ENCODE measurements at regions not wholly inside any gene's neighbourhood (a gene's known extent, or its start where the extent isn't known, plus 50 kb on each side); places are given as distances from the start of the nearest gene placed in this dataset.
"Not testable (repeated sequence)": the region's sequence is repeated elsewhere in the genome, so short reads cannot be mapped to it uniquely, and the experiment has no call there.

DNA sequence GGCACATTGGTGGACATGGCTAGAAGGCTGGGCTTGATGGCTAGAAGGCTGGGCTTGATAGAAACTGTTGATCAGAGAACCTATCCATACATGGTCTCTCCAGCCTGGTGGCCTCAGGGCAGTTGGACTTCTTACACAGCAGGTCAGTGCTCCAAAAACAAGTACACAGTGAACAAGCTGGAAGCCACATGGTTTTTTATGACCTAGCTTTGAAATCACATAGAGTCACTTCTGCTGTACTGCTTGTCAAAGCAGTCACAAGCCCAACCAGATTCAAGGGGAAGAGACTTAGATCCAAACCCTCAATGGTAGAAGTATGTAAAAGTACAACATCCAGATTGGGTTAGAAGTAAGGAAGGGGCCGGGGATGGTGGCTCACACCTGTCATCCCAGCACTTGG is 89.4 kb upstream of the HES1 start:
- Mint-ChIP-seq H3K36me3 (ENCODE audit: insufficient read depth in 2 of 2) (peaks cover 8% of the 10 kb centered on the region in 2 donors), H3K4me1 (ENCODE audit: low read depth) (peaks cover 5% of the 10 kb centered on the region), H3K27ac (no peak overlapping the region), H3K9me3 (peaks cover 8 to 9% of the 10 kb centered on the region in 2 donors), H3K4me3 (no peak overlapping the region), H3K27me3 (ENCODE audit: low read depth) (peaks cover 5% of the 10 kb centered on the region)
- ATAC-seq (replicated peaks in 1 of 2): no peak
- DNase-seq: no peak

DNA sequence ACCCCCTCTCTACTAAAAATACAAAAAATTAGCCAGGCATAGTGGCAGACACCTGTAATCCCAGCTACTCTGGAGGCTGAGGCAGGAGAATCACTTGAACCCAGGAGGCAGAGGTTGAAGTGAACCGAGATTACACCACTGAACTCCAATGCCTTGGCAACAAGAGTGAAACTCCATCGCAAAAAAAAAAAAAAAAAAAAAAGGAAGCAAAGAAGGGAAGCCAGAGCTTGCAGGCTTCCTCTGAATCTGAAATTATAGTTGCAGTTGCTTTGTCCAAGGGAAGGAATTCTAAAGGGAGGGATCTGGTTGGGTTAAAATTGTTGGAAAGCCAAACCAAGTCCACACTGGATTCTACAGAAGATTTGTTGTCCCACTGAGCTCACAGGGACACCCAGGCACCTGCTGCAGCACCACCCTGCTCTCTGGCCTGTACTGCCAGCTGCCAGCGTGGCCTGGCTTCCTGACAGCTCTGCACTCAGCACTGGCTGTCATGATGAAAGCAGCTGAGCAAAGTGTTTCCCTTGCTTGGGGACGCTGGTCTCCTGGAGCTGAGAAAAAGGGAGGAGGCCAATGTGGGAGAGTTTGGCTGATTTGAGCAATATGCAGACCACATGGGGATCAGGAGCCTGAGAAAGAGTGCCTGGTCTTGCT is 88.8 kb upstream of the HES1 start:
- H3K27ac Mint-ChIP-seq: no peak overlapping the region
- H3K4me1 Mint-ChIP-seq (ENCODE audit: low read depth): peaks cover 5% of the 10 kb centered on the region
- DNase-seq: no peak
- H3K36me3 Mint-ChIP-seq (ENCODE audit: insufficient read depth in 2 of 2): peaks cover 11 to 12% of the 10 kb centered on the region in 2 donors
- H3K4me3 Mint-ChIP-seq: no peak overlapping the region
- peaks cover 11 to 12% of the 10 kb centered on the region in 2 donors for H3K9me3 Mint-ChIP-seq
- peak in 1 of 2 donors; percentile 38 for ATAC-seq (replicated peaks in 1 of 2)
- H3K27me3 Mint-ChIP-seq (ENCODE audit: low read depth): peaks cover 11% of the 10 kb centered on the region

GRCh38 chr3:194049394-194049793 is 86.6 kb upstream of the HES1 start:
- DNase-seq: no peak
- no peak for ATAC-seq (replicated peaks in 1 of 2)
- Mint-ChIP-seq H3K36me3 (ENCODE audit: insufficient read depth in 2 of 2) (peaks cover 13 to 15% of the 10 kb centered on the region in 2 donors), H3K4me1 (ENCODE audit: low read depth) (peaks cover 5% of the 10 kb centered on the region), H3K9me3 (peaks cover 11 to 12% of the 10 kb centered on the region in 2 donors), H3K27me3 (ENCODE audit: low read depth) (peaks cover 12% of the 10 kb centered on the region), H3K4me3 (no peak overlapping the region), H3K27ac (no peak overlapping the region)

GRCh38 chr3:194050782-194051320 is 85.1 kb upstream of the HES1 start:
- peaks cover 12% of the 10 kb centered on the region for H3K27me3 Mint-ChIP-seq (ENCODE audit: low read depth)
- peaks cover 11 to 12% of the 10 kb centered on the region in 2 donors for H3K9me3 Mint-ChIP-seq
- DNase-seq (no peak), ATAC-seq (replicated peaks in 1 of 2) (no peak)
- H3K4me1 Mint-ChIP-seq (ENCODE audit: low read depth): no peaks in the 10 kb centered on the region
- H3K27ac Mint-ChIP-seq: no peak overlapping the region
- H3K4me3 Mint-ChIP-seq: no peak overlapping the region
- H3K36me3 Mint-ChIP-seq (ENCODE audit: insufficient read depth in 2 of 2): peaks cover 13 to 15% of the 10 kb centered on the region in 2 donors

GRCh38 chr3:194051366-194052149 is 84.4 kb upstream of the HES1 start:
- DNase-seq (no peak), ATAC-seq (replicated peaks in 1 of 2) (no peak)
- no peak overlapping the region for H3K27ac Mint-ChIP-seq
- peaks cover 4% of the 10 kb centered on the region for H3K4me1 Mint-ChIP-seq (ENCODE audit: low read depth)
- H3K36me3 Mint-ChIP-seq (ENCODE audit: insufficient read depth in 2 of 2): peaks cover 13 to 15% of the 10 kb centered on the region in 2 donors
- H3K9me3 Mint-ChIP-seq: peaks cover 11 to 12% of the 10 kb centered on the region in 2 donors
- H3K4me3 Mint-ChIP-seq: no peak overlapping the region
- peaks cover 12% of the 10 kb centered on the region for H3K27me3 Mint-ChIP-seq (ENCODE audit: low read depth)

DNA sequence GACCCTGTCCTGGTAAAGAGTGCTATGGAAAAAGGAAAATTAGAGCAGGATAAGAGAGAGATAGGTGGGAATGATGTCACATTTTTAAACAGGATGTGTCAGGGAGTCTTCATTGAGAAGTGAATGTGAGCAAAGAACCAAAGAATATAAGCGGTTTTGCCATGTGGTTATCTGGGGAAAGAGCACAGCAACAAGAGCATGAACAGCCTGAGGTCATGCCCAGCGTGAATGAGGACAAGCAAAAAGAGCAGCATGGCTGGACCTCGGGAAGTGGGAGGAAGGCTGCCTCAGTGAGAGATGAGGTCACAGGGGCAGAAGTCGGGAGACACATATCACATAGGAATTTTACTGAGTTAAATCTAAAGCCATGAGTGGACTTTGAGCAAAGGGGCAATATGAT is 82.8 kb upstream of the HES1 start:
- peaks cover 17% of the 10 kb centered on the region for H3K4me1 Mint-ChIP-seq (ENCODE audit: low read depth)
- no peak for DNase-seq
- no peak overlapping the region for H3K27ac Mint-ChIP-seq
- peaks cover 13 to 15% of the 10 kb centered on the region in 2 donors for H3K36me3 Mint-ChIP-seq (ENCODE audit: insufficient read depth in 2 of 2)
- H3K9me3 Mint-ChIP-seq: peaks cover 11 to 12% of the 10 kb centered on the region in 2 donors
- H3K4me3 Mint-ChIP-seq: no peak overlapping the region
- no peak for ATAC-seq (replicated peaks in 1 of 2)
- peaks cover 18% of the 10 kb centered on the region for H3K27me3 Mint-ChIP-seq (ENCODE audit: low read depth)

DNA sequence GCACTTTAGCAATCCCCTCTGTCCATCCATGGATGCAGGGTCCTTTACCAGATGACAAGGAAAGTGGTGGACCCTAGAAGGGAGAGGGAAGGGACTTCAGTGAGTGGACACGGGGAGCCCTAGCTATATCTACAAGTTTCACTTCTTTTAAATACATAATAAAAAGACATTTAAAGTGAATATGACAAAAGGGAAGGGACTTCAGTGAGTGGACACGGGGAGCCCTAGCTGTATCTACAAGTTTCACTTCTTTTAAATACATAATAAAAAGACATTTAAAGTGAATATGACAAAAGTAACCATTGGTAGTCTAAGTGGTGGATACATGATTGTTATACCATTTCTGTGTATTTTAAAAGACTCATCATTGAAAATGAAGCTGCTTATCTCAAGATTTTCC is 81.9 kb upstream of the HES1 start:
- Mint-ChIP-seq H3K36me3 (ENCODE audit: insufficient read depth in 2 of 2) (peaks cover 13 to 15% of the 10 kb centered on the region in 2 donors), H3K4me1 (ENCODE audit: low read depth) (peaks cover 19% of the 10 kb centered on the region), H3K4me3 (no peak overlapping the region), H3K27me3 (ENCODE audit: low read depth) (peaks cover 18% of the 10 kb centered on the region), H3K9me3 (peaks cover 11 to 12% of the 10 kb centered on the region in 2 donors), H3K27ac (no peak overlapping the region)
- DNase-seq (no peak), ATAC-seq (replicated peaks in 1 of 2) (no peak)

- ATAC-seq (replicated peaks in 1 of 2) (no peak), DNase-seq (no peak)
- peaks cover 13 to 15% of the 10 kb centered on the region in 2 donors for H3K36me3 Mint-ChIP-seq (ENCODE audit: insufficient read depth in 2 of 2)
- no peak overlapping the region for H3K27ac Mint-ChIP-seq
- H3K4me3 Mint-ChIP-seq: no peak overlapping the region
- H3K4me1 Mint-ChIP-seq (ENCODE audit: low read depth): peaks cover 19% of the 10 kb centered on the region
- H3K27me3 Mint-ChIP-seq (ENCODE audit: low read depth): peaks cover 18% of the 10 kb centered on the region
- H3K9me3 Mint-ChIP-seq: peaks cover 11 to 12% of the 10 kb centered on the region in 2 donors
Measured at GRCh38 chr3:194054540-194054939, 81.4 kb upstream of the HES1 start.

- no peak for ATAC-seq (replicated peaks in 1 of 2)
- Mint-ChIP-seq H3K27me3 (ENCODE audit: low read depth) (peaks cover 18% of the 10 kb centered on the region), H3K4me3 (no peak overlapping the region), H3K27ac (no peak overlapping the region), H3K36me3 (ENCODE audit: insufficient read depth in 2 of 2) (peaks cover 13 to 15% of the 10 kb centered on the region in 2 donors), H3K4me1 (ENCODE audit: low read depth) (peaks cover 19% of the 10 kb centered on the region), H3K9me3 (peaks cover 11 to 12% of the 10 kb centered on the region in 2 donors)
- no peak for DNase-seq
Measured at GRCh38 chr3:194054961-194055360, 81.0 kb upstream of the HES1 start.

DNA sequence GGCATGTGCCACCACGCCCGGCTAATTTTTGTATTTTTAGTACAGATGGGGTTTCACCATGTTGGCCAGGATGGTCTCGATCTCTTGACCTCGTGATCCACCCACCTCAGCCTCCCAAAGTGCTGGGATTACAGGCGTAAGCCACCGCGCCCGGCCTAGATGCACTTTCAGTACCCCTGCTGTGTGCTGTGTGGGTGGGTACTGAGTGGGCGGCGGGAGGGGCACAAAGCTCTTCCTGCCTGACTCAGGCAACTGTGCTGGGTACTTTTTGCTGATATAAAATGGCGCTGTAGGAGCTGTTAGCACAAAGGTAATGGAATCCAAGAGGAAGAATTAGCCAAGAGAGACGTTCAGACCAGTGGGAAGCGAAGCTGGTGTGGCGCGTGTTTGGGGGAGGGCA is 79.6 kb upstream of the HES1 start:
- peaks cover 19% of the 10 kb centered on the region for H3K4me1 Mint-ChIP-seq (ENCODE audit: low read depth)

DNA sequence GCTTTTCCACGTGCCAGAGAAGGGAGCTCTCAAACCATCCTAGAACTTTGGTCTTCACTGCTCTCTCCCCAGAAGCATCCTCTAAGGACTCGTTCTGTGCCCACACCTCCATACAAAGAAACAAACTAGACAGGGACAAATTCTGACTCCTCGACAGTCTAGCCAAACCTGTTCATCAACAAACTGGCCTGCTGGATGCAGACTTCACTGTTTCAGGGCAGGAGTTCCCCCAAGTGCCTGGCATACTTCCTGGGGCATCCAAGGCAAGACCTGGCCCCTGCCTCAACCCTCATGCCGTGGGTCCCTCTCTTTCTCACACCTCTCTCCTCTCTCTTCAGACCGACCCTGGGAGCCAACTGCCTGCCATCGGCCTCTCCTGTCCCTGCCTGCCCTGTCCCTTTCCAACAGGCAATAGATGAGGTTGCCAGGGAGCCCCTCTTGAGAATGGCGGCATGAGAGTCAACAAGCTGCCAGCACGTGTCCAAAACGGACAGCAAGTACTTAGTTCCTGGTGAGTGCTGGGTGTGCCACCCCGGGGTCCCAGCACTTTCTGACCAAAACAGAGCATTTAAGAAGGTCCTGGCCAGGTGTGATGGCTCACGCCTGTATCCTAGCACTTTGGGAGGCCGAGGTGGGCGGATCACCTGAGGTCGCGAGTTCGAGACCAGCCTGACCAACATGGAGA is 79.1 kb upstream of the HES1 start:
- ATAC-seq (replicated peaks in 1 of 2): no peak
- H3K27me3 Mint-ChIP-seq (ENCODE audit: low read depth): peaks cover 9% of the 10 kb centered on the region
- peaks cover 1% of the 10 kb centered on the region in 2 donors for H3K9me3 Mint-ChIP-seq
- no peak overlapping the region for H3K27ac Mint-ChIP-seq
- no peak for DNase-seq
- H3K4me3 Mint-ChIP-seq: peak overlapping the region in 1 of 2 donors; percentile 24
- peaks cover 3 to 7% of the 10 kb centered on the region in 2 donors for H3K36me3 Mint-ChIP-seq (ENCODE audit: insufficient read depth in 2 of 2)
- H3K4me1 Mint-ChIP-seq (ENCODE audit: low read depth): peaks cover 19% of the 10 kb centered on the region

More for the DNA sequence above, 79.6 kb upstream of the HES1 start:
- H3K9me3 Mint-ChIP-seq; H3K4me3 Mint-ChIP-seq; H3K36me3 Mint-ChIP-seq (ENCODE audit: insufficient read depth in 2 of 2); ATAC-seq (replicated peaks in 1 of 2); DNase-seq; H3K27ac Mint-ChIP-seq: not testable (repeated sequence)
- H3K27me3 Mint-ChIP-seq (ENCODE audit: low read depth): peaks cover 13% of the 10 kb centered on the region

DNA sequence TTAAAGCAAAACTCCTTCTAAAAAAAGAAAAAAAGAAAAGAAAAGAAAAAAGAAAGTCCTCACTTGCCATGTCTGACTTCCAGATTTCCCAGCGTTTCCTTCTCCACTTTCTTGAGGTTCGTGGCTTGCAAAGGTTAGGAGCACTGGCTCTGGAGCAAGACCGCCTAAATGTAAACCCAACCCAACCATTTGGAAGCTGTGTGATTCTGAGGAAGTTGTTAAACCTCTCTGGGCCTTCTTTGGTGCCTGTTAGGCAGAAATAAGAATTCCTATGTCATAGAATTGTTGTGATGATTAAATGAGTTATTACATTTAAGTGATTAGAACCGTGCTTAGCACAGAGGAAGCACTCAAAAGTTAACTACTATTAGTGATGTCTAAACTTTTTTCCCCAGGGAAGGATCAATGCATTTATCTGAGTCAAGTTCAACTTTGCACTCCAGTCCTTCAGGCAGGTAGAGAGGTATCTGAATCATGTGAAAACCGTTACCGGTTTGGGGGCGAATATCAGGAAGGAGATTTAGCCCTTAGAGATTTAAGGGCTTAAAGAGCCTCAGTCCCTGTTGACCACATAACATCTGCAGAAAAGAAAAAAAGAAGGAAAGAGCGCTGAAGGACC is 78.3 kb upstream of the HES1 start:
- peak overlapping the region; percentile 29 for H3K27ac Mint-ChIP-seq

More for the DNA sequence above, 78.3 kb upstream of the HES1 start:
- H3K9me3 Mint-ChIP-seq: no peaks in the 10 kb centered on the region
- H3K4me1 Mint-ChIP-seq (ENCODE audit: low read depth): peaks cover 19% of the 10 kb centered on the region
- peak overlapping the region; percentile 74 to 75 for H3K4me3 Mint-ChIP-seq
- H3K36me3 Mint-ChIP-seq (ENCODE audit: insufficient read depth in 2 of 2): peaks cover 0 to 1% of the 10 kb centered on the region in 2 donors
- ATAC-seq (replicated peaks in 1 of 2) (peak in 1 of 2 donors; percentile 29), DNase-seq (no peak)
- H3K27me3 Mint-ChIP-seq (ENCODE audit: low read depth): peaks cover 6% of the 10 kb centered on the region

All from activated T-cell treated with anti-CD3 and anti-CD28 coated beads, Interleukin-2, amount 50 U/mL, for 72 hours (primary cell).